ENCODE measurements at regions not wholly inside any gene's neighbourhood (a gene's known extent, or its start where the extent isn't known, plus 50 kb on each side); places are given as distances from the start of the nearest gene placed in this dataset.

DNA sequence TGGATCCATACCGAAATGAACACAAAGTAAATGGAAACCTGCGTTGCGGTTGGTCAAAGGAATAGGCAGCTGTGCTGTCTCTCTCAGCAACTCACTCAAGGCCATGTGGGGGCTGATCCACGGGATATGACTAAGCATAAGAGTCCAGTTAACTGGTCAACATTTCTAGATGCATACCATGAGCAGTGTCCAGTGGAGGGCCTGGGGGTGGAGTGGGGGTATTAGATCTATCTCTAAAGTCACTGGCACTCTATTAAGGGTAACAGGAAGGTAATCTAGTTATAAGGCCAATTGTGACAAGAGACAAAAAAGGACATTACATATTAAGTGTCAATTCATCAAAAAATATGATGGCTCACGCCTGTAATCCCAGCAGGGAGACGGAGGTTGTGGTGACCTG, 136.8 kb downstream of the TTC32 start:
- H3K4me3 ChIP-seq (ENCODE audit: low read length) = no peak overlapping the region
- H3K9me3 Mint-ChIP-seq = no peaks in the 10 kb centered on the region

DNA sequence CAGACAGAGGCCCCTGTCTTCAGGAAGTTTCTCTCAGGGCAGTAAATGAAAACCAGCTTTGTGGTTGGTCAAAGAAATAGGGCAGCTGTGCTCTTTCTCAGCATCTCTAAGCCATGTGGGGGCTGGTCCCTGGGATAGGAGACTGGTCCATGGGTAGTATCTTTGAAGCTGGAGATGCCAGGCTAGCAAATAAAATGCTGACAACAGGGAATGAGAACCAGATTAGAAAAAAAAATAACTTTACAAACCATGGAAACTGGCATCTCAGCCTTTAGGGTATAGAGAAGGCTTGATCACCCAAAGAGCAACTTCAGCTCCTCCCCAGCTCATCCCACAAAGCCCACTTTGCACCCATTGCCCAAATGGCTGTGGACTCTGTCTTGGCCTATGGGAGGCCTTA, 138.1 kb downstream of the TTC32 start:
- Histone ChIP-seq H3K4me1 (ENCODE audit: control insufficient read depth, insufficient read depth, low read length) (no peaks in the 10 kb centered on the region), H3K27ac (ENCODE audit: low read depth, low read length) (no peak overlapping the region), H3K27me3 (ENCODE audit: control insufficient read depth, insufficient read depth, low read length, poor library complexity, severe bottlenecking) (no peaks in the 10 kb centered on the region), H3K9ac (ENCODE audit: extremely low read depth, low read length, poor library complexity, severe bottlenecking) (no peak overlapping the region), H3K9me3 (ENCODE audit: control insufficient read depth, low read length) (no peaks in the 10 kb centered on the region), H3K4me3 (ENCODE audit: low read length) (no peak overlapping the region), H3K36me3 (ENCODE audit: control insufficient read depth, insufficient read depth, low read length) (no peaks in the 10 kb centered on the region)
- Mint-ChIP-seq H3K27ac (no peak overlapping the region), H3K36me3 (ENCODE audit: low read depth) (no peaks in the 10 kb centered on the region), H3K9me3 (no peaks in the 10 kb centered on the region), H3K27me3 (ENCODE audit: insufficient read depth) (peaks cover 4% of the 10 kb centered on the region), H3K4me3 (no peak overlapping the region), H3K4me1 (no peaks in the 10 kb centered on the region)
- no peak for TF ChIP-seq CTCF (conservative IDR thresholded peaks at IDR 0.05)
- no peak for DNase-seq

More for the DNA sequence above, 136.8 kb downstream of the TTC32 start:
- DNase-seq = no peak
- no peaks in the 10 kb centered on the region for H3K36me3 Mint-ChIP-seq (ENCODE audit: low read depth)
- H3K9ac ChIP-seq (ENCODE audit: extremely low read depth, low read length, poor library complexity, severe bottlenecking) = no peak overlapping the region
- H3K36me3 ChIP-seq (ENCODE audit: control insufficient read depth, insufficient read depth, low read length) = no peaks in the 10 kb centered on the region
- no peak overlapping the region for H3K27ac ChIP-seq (ENCODE audit: low read depth, low read length)
- H3K27me3 Mint-ChIP-seq (ENCODE audit: insufficient read depth) = peaks cover 4% of the 10 kb centered on the region
- no peaks in the 10 kb centered on the region for H3K9me3 ChIP-seq (ENCODE audit: control insufficient read depth, low read length)
- no peak overlapping the region for H3K4me3 Mint-ChIP-seq
- TF ChIP-seq CTCF (conservative IDR thresholded peaks at IDR 0.05) = no peak
- 82 to 86% methylated on average over 3 to 6 of the region's 6 CpGs for WGBS, 2 experiments (ENCODE audit: insufficient coverage in 1 of 2, insufficient read length in 1 of 2)
- no peak overlapping the region for H3K27ac Mint-ChIP-seq
- H3K4me1 ChIP-seq (ENCODE audit: control insufficient read depth, insufficient read depth, low read length) = no peaks in the 10 kb centered on the region
- H3K27me3 ChIP-seq (ENCODE audit: control insufficient read depth, insufficient read depth, low read length, poor library complexity, severe bottlenecking) = no peaks in the 10 kb centered on the region
- H3K4me1 Mint-ChIP-seq = no peaks in the 10 kb centered on the region

GRCh38 chr2:19762959-19763605, 138.7 kb downstream of the TTC32 start:
- Histone ChIP-seq H3K27me3 (ENCODE audit: control insufficient read depth, insufficient read depth, low read length, poor library complexity, severe bottlenecking) (no peaks in the 10 kb centered on the region), H3K4me3 (ENCODE audit: low read length) (no peak overlapping the region), H3K9ac (ENCODE audit: extremely low read depth, low read length, poor library complexity, severe bottlenecking) (no peak overlapping the region), H3K36me3 (ENCODE audit: control insufficient read depth, insufficient read depth, low read length) (no peaks in the 10 kb centered on the region), H3K27ac (ENCODE audit: low read depth, low read length) (no peak overlapping the region), H3K4me1 (ENCODE audit: control insufficient read depth, insufficient read depth, low read length) (no peaks in the 10 kb centered on the region), H3K9me3 (ENCODE audit: control insufficient read depth, low read length) (no peaks in the 10 kb centered on the region)
- H3K27ac Mint-ChIP-seq = no peak overlapping the region
- H3K4me1 Mint-ChIP-seq = no peaks in the 10 kb centered on the region
- no peaks in the 10 kb centered on the region for H3K36me3 Mint-ChIP-seq (ENCODE audit: low read depth)
- no peak overlapping the region for H3K4me3 Mint-ChIP-seq
- TF ChIP-seq CTCF (conservative IDR thresholded peaks at IDR 0.05) = no peak
- H3K9me3 Mint-ChIP-seq = no peaks in the 10 kb centered on the region
- 83 to 87% methylated on average over 1 of the region's 1 CpG for WGBS, 2 experiments (ENCODE audit: insufficient coverage in 1 of 2, insufficient read length in 1 of 2)
- H3K27me3 Mint-ChIP-seq (ENCODE audit: insufficient read depth) = peaks cover 4% of the 10 kb centered on the region
- no peak for DNase-seq
